Sigmoid colon (tissue), 6 donors: ENCODE measurements at regions not wholly inside any gene's neighbourhood (a gene's known extent, or its start where the extent isn't known, plus 50 kb on each side); places are given as distances from the start of the nearest gene placed in this dataset.
A peak's percentile ranks its signal among the peaks of the same experiment; 100 is the strongest.

Experiments
- DNase-seq: peaks from one replicate; pipeline ENCODE4 v3.0.0-alpha.2; 2019
- H3K27ac ChIP-seq, 4 donors: fragments of 200-600 bp; sonication (generic); one replicate each; pipeline ENCODE4 v1.5.1; 2016 to 2019; ENCODE audit warnings: mild to moderate bottlenecking in 1 of 4
- H3K27me3 ChIP-seq, 3 donors: fragments of 200-600 bp; sonication (generic); one replicate each; pipeline ENCODE4 v1.5.1; 2019; ENCODE audit warnings: mild to moderate bottlenecking in 1 of 3
- H3K36me3 ChIP-seq, 4 donors: fragments of 200-600 bp; sonication (generic); one replicate each; pipeline ENCODE4 v1.5.1; 2016 to 2019
- H3K4me1 ChIP-seq, 4 donors: fragments of 200-600 bp; sonication (generic); one replicate each; pipeline ENCODE4 v1.5.1; 2017 to 2019
- H3K4me3 ChIP-seq, 4 donors: fragments of 200-600 bp; sonication (generic); one replicate each; pipeline ENCODE4 v1.5.1; 2017 to 2019; ENCODE audit warnings: mild to moderate bottlenecking in 2 of 4, moderate library complexity in 1 of 4
- H3K9me3 ChIP-seq, 4 donors: fragments of 200-600 bp in 3 of 4; sonication (generic) in 3 of 4; one replicate each; pipeline versions ENCODE4 v1.5.1 to v1.6.1; 2013 to 2019
- EP300 ChIP-seq, 4 donors: sonication (generic); formaldehyde crosslinking; IDR thresholded peaks; one replicate each; pipeline ENCODE4 v1.6.1; 2017; ENCODE audit warnings: antibody characterized with exemption in 4 of 4
- POLR2A ChIP-seq, 2 donors: fragments of 450-650 bp; IDR thresholded peaks; one replicate each; pipeline ENCODE4 v1.6.1; 2016; ENCODE audit warnings: antibody characterized with exemption in 2 of 2, mild to moderate bottlenecking in 2 of 2, moderate library complexity in 2 of 2
- POLR2AphosphoS5 ChIP-seq, 4 donors: sonication (generic); formaldehyde crosslinking; IDR thresholded peaks; one replicate each; pipeline ENCODE4 v1.6.1; 2017; ENCODE audit warnings: antibody characterized with exemption in 4 of 4
- WGBS, 2 donors: extraction: QIAGEN DNeasy Blood & Tissue Kit; methylation state at CpG; one replicate each; pipeline ENCODE4 v1.1.7; 2013; 5-methylcytosine and 5-hydroxymethylcytosine counted together
- intact Hi-C: fragments of 100-400 bp; cut with DNase I; formaldehyde crosslinking; loops from one replicate; pipeline ENCODE4 v1.15.1; 2023
- TF ChIP-seq, protein P1 (sequence below), 4 experiments: fragments of 450-650 bp in 3 of 4; fragments of 200-600 bp in 1 of 4; IDR thresholded peaks; one replicate each; pipeline ENCODE4 v1.5.1; 2016 to 2019; ENCODE audit warnings: antibody characterized with exemption in 4 of 4, mild to moderate bottlenecking in 3 of 4, moderate library complexity in 2 of 4
- donor health status: healthy with polysubstance abuse.
- donor health status: healthy.

DNA sequence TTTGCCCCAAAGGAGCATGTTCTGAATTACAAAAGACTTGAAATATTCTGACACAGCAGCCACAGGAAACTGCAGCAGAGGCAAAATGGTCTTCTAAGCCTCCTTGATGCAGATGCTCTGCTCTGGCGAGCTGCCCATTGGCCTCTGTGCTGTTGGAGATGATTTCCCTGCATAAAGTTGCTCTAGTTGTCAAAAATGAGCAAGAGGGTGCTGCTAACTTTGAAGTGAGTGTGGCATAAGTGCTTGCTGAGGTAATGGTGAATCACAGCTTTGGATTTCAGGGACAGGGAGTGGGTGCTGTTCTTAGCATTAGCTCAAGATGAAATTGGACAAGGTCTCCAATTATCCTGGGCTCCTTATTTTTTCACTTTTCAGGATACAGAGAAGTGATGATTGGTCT lies 435.4 kb downstream of the TMEM135 start:
- 79 to 86% methylated on average over 1 of the region's 1 CpG for WGBS, 2 donors
- DNase-seq = no peak
- H3K27me3 ChIP-seq = no peaks in the 10 kb centered on the region

DNA sequence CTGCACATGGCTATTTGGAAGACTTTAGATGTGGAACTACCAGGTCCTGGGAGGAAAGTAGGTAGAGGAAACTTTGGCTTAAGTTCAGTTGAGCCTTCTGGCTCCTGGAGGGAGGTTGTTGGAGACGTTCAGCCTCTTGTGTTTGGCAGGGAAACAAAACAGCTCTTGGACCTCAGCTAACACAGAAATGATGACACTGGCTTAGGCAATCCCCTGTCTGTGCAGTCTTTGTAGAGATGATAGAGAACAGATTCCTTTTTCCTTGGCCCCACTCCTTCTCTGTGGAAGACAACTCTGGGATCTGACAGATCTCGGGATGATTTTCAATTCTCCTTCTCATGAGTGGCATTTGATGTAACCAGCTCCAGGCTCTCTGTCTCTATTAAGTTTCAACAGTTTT lies 428.5 kb downstream of the TMEM135 start:
- Histone ChIP-seq H3K4me1 (peaks cover 0 to 25% (median 19%) of the 10 kb centered on the region in 4 donors), H3K4me3 (no peak overlapping the region), H3K27me3 (no peaks in the 10 kb centered on the region), H3K27ac (peak overlapping the region in 3 of 4 donors; percentile 25 to 69 (median 44)), H3K36me3 (no peaks in the 10 kb centered on the region), H3K9me3 (no peaks in the 10 kb centered on the region)
- intact Hi-C loops = loop anchor here (10.0 kb wide), 2 partner anchors 839 to 1079 kb away; no protein-coding TSS in a partner anchor
- 54 to 59% methylated on average over 2 of the region's 2 CpGs for WGBS, 2 donors
- peak; percentile 86 for DNase-seq
- TF ChIP-seq, protein P1, sequence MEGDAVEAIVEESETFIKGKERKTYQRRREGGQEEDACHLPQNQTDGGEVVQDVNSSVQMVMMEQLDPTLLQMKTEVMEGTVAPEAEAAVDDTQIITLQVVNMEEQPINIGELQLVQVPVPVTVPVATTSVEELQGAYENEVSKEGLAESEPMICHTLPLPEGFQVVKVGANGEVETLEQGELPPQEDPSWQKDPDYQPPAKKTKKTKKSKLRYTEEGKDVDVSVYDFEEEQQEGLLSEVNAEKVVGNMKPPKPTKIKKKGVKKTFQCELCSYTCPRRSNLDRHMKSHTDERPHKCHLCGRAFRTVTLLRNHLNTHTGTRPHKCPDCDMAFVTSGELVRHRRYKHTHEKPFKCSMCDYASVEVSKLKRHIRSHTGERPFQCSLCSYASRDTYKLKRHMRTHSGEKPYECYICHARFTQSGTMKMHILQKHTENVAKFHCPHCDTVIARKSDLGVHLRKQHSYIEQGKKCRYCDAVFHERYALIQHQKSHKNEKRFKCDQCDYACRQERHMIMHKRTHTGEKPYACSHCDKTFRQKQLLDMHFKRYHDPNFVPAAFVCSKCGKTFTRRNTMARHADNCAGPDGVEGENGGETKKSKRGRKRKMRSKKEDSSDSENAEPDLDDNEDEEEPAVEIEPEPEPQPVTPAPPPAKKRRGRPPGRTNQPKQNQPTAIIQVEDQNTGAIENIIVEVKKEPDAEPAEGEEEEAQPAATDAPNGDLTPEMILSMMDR (IDR thresholded peaks at IDR 0.05) = no peak
- TF ChIP-seq POLR2A (IDR thresholded peaks at IDR 0.05) (no peak), EP300 (IDR thresholded peaks at IDR 0.05) (peak in 3 of 4 donors; percentile 14 to 77 (median 20)), POLR2AphosphoS5 (IDR thresholded peaks at IDR 0.05) (peak; percentile 92 to 97 (median 96))

More for the DNA sequence above, 435.4 kb downstream of the TMEM135 start:
- intact Hi-C loops = no loop called here
- Histone ChIP-seq H3K4me1 (no peaks in the 10 kb centered on the region), H3K27ac (no peak overlapping the region), H3K4me3 (no peak overlapping the region), H3K9me3 (no peaks in the 10 kb centered on the region), H3K36me3 (no peaks in the 10 kb centered on the region)
- TF ChIP-seq POLR2A (IDR thresholded peaks at IDR 0.05) = no peak
- no peak for TF ChIP-seq POLR2AphosphoS5 (IDR thresholded peaks at IDR 0.05)
- TF ChIP-seq, protein P1 (IDR thresholded peaks at IDR 0.05) = no peak
- TF ChIP-seq EP300 (IDR thresholded peaks at IDR 0.05) = no peak

DNA sequence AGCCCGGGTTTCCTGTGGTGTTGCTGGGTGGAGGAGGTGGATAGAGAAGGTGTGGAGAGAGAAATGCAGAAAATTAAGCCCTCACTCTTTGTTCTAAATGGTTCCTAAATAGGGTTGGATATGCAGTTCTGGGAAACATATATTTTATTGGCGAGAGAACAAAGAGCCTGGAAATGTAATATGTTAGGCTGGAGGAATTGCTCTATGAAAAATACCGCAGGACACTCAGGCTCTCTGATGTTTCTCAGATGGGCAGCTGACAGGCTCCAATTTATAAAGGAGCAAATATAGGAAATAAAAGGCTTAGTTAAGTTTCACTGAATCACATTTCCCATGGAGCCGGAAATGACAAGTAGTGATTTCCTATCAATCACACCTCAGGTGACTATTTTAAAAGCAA lies 428.0 kb downstream of the TMEM135 start:
- TF ChIP-seq POLR2A (IDR thresholded peaks at IDR 0.05) (no peak), EP300 (IDR thresholded peaks at IDR 0.05) (no peak), POLR2AphosphoS5 (IDR thresholded peaks at IDR 0.05) (no peak)
- intact Hi-C loops = loop anchor here (10.0 kb wide), 2 partner anchors 839 to 1079 kb away; no protein-coding TSS in a partner anchor
- Histone ChIP-seq H3K9me3 (no peaks in the 10 kb centered on the region), H3K4me3 (no peak overlapping the region), H3K36me3 (no peaks in the 10 kb centered on the region), H3K4me1 (peaks cover 0 to 25% (median 19%) of the 10 kb centered on the region in 4 donors), H3K27ac (peak overlapping the region in 2 of 4 donors; percentile 39 to 69), H3K27me3 (no peaks in the 10 kb centered on the region)
- DNase-seq = no peak
- 79 to 89% methylated on average over 4 of the region's 4 CpGs for WGBS, 2 donors

DNA sequence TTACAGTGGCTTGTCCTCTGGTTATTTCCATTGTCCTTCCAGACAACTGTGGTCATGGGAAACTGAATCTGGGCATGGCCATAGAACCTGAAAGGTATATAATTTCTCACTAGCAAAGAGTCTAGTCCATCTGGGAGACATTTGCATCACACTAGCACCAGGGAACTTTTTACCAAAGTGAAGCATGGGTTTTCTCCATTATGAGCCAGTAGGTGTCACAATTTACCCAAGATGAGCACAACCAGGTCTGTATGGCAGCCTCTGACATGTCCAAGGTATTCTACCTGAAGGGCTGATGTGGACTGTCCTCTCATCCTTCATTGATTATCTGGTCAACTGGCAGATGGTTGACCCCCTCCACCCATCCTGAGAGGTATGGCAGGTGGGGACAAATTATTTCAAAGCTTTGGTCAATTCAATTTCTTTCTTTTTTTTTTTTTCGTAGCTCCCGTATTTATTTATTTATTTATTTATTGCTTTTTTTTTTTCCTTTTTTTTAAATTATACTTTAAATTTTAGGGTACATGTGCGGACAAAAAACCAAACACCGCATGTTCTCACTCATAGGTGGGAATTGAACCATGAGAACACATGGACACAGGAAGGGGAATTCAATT lies 425.9 kb downstream of the TMEM135 start:
- H3K4me1 ChIP-seq = peaks cover 0 to 25% (median 19%) of the 10 kb centered on the region in 4 donors
- H3K27me3 ChIP-seq = no peaks in the 10 kb centered on the region
- no peaks in the 10 kb centered on the region for H3K36me3 ChIP-seq
- no peak overlapping the region for H3K4me3 ChIP-seq
- no peak for DNase-seq
- H3K27ac ChIP-seq = no peak overlapping the region
- intact Hi-C loops = loop anchor here (10.0 kb wide), 2 partner anchors 841 to 1081 kb away; no protein-coding TSS in a partner anchor
- TF ChIP-seq, protein P1 (IDR thresholded peaks at IDR 0.05) = peak in 1 of 4 experiments; percentile 19
- TF ChIP-seq POLR2A (IDR thresholded peaks at IDR 0.05) (no peak), EP300 (IDR thresholded peaks at IDR 0.05) (no peak), POLR2AphosphoS5 (IDR thresholded peaks at IDR 0.05) (no peak)
- H3K9me3 ChIP-seq = no peaks in the 10 kb centered on the region
- 65 to 82% methylated on average over 4 of the region's 4 CpGs for WGBS, 2 donors

DNA sequence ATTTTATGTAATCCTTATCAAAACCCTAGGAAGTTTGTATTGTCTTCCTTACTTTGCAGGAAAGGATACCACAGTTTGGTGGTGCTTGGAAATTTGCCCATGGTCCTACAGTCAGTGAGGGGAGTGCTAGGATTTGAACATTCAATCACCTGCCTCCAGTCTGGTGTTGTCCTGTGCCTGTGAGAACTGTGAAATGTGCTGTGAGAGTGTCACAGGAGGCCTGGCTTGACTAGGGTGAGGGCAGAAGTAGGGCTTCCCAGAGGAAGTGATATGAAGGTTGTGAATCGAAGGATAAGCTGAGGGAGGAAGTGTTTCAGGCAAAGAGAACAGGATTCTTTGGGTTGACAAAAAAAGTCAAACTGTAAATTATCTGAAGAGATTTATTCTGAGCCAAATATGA lies 424.4 kb downstream of the TMEM135 start:
- no peaks in the 10 kb centered on the region for H3K9me3 ChIP-seq
- no peaks in the 10 kb centered on the region for H3K36me3 ChIP-seq
- H3K27me3 ChIP-seq = no peaks in the 10 kb centered on the region
- no peak for DNase-seq
- WGBS, 2 donors = 53 to 67% methylated on average over 1 of the region's 1 CpG
- TF ChIP-seq, protein P1 (IDR thresholded peaks at IDR 0.05) = no peak
- TF ChIP-seq EP300 (IDR thresholded peaks at IDR 0.05) = no peak
- TF ChIP-seq POLR2A (IDR thresholded peaks at IDR 0.05) = no peak
- H3K4me1 ChIP-seq = peaks cover 0 to 23% (median 18%) of the 10 kb centered on the region in 4 donors
- no peak overlapping the region for H3K27ac ChIP-seq
- no peak overlapping the region for H3K4me3 ChIP-seq
- intact Hi-C loops = loop anchor here (10.0 kb wide), 2 partner anchors 843 to 1083 kb away; no protein-coding TSS in a partner anchor
